Amygdala (tissue), 56 donors: ENCODE measurements at regions not wholly inside any gene's neighbourhood (a gene's known extent, or its start where the extent isn't known, plus 50 kb on each side); places are given as distances from the start of the nearest gene placed in this dataset.
"Not testable (repeated sequence)": the region's sequence is repeated elsewhere in the genome, so short reads cannot be mapped to it uniquely, and the experiment has no call there.

Experiments used
- DNase-seq, 56 donors: peaks; one replicate each; lab custom pipeline; 2025; lab: John Stamatoyannopoulos, UW

DNA sequence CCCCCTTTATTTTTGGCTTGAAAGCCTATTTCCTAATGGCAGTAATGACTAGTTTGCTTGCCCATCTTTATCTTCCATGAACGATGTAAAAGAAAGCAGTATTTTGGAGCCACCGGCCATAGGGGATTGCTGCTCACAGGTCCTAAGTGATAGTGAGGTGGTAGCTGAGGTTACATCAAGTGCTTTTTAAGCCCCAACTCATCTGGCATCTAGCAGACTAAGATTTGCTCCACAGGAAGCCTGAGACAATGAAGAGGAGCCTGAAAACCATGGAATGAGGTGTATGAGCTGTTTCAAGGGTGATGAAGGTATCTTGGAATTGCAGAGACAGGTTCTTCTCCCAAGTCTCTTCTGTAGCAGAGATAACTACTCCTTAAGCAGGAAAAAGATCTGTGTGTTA lies 496.3 kb downstream of the XPNPEP1 start:
- no peak for DNase-seq

DNA sequence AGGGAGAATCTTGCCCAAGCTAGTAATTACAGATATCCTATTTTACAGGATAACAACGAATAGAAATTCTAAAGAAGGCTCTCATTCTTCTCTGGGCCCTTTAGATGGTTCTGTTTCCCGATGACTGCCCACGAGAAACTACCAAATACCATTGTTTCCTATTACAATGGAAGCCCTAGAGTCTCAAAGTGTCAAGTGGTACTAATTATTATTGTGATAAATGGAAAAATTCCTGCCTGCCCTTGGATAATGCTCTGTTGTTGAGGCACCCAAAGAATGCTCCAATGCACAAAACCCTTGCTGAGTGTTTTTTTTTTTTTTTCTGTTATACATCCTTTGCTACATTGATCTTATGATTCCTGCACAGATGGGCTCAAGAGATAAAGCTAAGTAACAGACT lies 504.5 kb downstream of the XPNPEP1 start:
- no peak for DNase-seq

DNA sequence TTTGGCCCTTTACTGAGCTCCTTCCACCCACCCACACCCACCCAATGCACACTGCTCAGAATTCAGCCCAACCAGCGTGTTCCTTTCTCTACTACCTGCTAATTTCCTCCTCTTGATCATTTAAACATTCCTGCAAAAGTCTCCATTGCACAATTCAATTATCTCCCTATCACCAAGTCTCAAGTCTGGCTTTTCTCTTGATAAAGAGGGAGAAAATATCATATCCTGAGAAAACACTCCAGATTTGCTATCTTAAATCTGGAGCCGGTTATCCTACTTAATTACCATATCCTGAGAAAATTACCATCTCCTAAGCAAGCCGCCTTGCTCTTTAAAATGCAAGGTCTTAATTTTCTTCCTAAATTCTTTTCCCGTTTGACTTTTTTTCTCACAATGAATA lies 505.5 kb downstream of the XPNPEP1 start:
- no peak for DNase-seq

DNA sequence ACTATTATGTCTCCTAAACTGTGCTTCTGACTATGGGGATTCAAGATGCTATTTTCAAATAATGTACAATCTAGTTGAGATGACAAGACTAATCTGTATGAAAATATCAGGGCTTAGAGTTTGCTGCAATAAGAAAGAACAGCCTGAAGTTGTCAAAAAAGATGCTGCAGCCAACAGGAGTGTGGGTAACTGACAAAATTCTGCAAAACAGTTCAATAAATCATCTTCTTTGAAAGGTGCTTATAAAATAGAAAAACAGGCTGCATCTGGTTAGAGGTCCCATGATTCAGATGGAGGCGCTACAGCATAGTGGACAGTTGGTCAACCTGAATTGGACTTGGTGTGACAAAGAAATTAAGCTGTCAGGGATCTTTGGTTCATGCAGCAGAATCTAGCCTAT lies 511.0 kb downstream of the XPNPEP1 start:
- no peak for DNase-seq

DNA sequence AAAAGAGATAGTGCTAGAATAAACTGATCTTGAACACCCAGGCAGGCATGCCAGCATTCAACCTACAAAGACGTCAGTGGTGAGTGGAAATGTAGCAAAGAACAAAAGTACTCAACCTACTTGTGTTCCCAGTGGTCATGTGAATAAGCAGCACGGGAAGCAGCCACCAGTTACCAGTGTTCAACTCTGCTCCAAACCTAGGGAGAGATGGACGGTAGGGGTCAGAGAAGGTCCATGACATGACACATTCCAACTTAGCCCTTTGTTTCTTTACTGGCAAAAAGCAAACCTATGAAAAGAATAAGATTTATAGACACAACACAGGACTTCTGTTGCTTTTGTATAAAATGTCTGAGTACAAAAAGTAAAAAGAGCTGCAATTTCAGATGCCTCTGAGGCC lies 511.4 kb downstream of the XPNPEP1 start:
- DNase-seq: peak in 4 of 56 donors; percentile 2 to 18 (median 6)

DNA sequence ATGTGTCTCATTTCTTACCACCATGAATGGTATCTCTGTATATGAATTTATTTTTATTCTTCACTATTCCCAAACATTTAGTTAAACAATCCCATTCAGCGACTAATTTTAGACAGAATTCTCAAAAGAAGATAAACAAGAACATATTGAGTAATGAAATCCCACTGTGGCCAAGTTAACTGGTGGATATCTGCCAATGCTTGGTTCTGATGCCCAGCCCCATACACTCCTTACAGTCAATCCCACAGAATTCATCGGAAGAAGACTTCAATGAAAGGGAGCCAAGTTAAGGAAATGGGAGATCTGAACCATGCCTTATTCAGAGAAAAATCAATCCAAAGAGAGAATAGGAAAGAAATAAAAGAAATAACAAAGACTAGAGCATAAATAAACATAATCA lies 518.0 kb downstream of the XPNPEP1 start:
- no peak for DNase-seq

DNA sequence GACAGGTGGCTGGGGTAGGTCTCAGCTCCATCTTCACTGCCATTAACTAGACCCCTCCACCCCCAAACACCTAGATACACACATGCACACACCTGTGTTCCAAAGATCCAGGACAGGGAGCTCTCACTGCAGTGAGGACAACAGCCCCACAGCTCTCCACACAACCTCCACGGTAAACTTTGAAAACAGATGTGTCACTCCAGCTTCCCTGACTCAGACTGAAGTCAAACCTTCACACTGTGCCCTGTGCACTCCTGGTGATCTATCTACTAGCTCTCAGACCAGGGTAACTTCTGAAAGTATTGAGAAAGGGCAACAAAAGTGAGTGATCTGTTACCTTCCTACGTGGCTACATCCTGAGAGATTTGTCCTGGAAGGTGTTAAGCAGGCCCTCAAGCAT lies 519.8 kb downstream of the XPNPEP1 start:
- DNase-seq: no peak

DNA sequence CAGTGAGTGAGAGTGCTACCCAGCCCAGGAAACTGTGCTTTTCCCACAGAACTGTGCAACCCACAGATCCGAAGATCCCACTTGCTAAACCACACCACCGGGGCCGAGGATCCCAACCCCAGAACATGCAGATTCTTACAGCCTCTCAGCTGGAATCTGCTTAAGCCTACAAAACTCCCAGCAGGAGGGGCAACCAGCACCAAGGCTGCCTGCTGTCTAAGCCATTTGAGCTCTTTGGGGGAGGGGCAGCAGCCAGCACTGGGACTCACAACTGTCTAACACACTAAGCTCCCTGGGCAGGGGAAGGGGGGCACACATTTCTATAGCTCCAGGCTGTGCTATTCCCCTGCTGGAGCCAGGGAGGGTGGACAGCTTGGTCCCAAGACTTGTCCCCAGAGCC lies 529.9 kb downstream of the XPNPEP1 start:
- DNase-seq: no peak

DNA sequence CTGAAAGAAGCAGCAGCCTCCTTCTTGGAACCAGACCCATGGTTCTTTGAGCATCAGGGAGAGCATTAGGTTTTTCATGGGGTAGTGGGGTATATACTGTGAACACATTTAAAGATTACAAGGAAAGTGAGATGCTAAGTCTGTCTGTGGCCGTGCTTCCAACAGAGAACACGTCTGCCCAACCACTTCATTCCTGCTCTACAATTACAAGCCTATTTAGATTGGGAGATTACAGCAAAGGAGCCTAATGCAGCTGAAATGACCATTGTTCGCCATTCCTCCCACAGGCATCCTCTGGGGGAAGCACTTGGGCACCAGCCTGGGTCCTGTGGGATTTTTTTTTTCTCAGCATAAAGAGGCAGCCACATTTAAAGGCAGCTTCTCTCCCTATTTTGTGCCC lies 536.4 kb downstream of the XPNPEP1 start:
- no peak for DNase-seq

DNA sequence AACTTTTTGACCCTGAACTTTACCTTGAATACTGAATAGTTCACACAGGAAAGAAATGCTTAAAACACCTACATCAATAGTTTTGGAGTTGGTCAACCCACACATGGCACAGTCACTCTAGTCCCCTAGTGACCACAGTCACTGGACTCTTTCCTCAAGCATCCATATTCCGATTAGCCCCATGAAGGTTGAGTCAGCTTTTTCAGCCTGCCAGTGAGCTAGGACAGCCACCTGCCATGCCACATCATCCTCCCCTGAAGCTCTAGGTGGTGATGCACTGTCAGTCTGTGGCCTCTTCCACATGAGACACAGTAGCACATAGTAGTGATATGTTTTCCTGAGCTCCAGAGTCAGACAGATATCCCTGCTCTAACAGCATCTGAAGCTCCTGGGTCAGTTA lies 537.2 kb downstream of the XPNPEP1 start:
- no peak for DNase-seq

DNA sequence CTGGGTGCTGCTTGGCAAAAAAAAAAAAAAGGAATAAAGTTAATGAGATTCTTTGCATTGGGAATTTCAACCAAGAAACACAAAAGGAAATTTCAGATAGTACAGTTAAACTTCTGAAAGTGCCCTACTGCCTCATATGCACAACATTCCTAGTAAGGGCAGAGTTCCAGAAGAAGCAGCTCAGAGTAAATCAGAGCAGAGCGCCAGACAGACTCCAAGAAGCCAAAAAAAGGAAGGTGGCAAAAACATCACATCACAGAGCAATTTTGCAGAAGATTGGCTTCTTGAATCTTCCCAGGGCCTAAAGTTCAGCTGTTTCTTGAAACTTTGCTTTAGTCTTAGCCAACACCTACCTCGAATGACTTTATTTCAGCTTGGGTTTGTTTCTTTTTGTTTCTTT lies 544.1 kb downstream of the XPNPEP1 start:
- DNase-seq: no peak

DNA sequence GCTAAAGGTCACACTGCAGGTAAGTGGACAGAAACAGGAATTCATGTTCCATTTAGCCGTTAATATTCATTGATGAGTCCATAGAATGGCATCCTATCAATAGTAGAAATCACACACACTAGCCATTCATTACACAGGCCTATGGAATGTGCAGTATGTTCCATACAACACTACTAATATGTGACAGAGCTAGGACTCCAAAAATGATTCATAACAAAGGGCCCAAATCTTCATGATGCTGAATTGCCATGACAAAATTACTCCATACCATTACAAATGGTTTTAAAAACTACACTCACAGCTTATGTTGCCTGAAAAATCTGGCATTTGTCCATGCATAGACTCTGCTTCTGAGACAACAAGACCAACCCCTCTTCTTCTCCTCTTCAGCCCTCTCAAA lies 549.1 kb downstream of the XPNPEP1 start:
- no peak for DNase-seq

DNA sequence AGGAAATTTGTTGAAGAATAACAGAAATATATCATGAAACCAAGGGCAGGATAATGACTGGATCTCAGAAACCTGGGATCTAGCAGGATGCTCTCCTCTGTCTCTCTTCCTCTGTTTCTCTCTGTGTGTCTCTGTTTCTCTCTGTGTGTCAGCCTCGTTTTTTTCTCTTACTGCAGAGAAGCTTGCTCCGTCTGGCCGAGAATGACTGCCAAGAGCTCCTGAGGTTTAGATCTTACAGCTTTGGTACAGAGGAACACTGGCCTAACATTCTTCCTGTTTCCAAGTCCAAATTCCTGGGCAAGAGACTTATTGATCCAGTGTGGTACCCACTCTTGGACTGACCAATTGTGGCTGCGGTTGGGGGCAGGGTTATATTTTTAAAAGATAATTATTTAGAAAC lies 564.0 kb downstream of the XPNPEP1 start:
- no peak for DNase-seq

DNA sequence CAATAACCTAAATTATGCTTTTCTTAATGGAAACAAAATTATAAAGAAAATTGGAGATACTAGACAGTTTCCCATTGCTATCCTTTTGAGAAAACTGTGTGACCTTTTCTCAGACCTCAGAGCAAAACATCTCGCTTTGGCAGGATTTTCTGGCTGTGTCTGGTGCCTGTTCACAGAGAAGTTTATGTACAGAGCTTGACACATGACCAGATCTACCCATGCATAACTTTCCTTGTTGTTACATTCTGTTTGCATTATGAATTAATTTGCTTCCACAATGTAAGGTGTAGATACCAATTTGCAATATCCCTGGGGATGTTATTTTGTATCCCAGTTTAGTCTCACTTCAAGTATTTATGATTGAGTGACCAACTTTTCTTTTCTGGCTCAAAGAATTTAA lies 565.0 kb downstream of the XPNPEP1 start:
- DNase-seq: no peak

DNA sequence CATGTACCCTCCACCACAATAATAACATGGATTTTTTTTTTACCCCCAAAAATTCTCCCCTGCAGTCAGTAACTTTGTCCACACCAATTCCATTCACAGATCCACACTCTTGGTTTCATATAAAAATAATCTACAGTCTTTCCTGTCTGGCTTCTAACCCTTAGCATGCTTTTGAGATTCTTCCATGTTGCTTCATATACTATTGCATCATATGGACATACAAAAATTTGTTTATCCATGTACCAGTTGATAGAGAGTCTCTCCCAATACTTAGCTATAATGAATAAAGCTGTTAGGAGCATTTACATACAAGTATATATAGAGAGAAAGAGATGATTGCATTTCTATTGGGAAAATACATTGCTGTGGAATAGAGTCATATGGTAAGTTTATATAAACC lies 575.0 kb downstream of the XPNPEP1 start:
- no peak for DNase-seq

DNA sequence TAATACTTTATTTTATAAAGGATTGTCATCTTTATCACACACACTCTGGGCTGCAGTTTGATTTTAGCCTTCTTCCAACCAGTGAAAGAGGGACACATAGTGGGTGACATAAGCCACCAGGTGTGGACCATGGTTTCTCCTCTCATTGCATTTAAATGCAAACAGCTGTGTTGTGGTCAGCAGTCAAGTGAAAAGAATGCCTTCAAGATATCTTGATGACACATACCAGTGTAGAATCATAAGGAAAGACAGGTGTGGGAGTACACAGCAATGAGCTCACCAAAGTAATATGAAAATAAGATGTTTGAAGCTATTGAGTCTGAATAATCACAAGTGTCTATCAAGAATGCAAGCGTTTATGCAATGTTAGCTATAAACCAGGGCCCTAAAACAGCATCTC lies 580.0 kb downstream of the XPNPEP1 start:
- DNase-seq: no peak

DNA sequence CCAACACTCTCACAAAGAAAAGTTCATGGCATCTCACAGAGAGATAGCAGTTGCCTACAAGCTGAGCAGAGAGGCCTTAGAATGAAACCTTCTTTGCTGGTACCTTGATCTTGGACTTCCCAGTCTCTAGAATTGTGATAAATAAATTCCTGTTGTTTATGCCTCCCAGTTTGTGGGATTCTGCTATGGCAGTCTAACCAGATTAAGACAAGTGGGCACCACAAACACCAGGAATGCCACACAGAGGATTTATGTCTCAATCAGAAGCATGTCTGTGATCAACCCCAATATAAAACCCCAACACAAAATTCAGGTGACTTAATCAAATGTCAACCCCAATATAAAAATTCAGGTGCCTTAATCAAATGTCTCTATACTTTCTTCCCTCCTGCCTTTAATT lies 581.3 kb downstream of the XPNPEP1 start:
- no peak for DNase-seq

DNA sequence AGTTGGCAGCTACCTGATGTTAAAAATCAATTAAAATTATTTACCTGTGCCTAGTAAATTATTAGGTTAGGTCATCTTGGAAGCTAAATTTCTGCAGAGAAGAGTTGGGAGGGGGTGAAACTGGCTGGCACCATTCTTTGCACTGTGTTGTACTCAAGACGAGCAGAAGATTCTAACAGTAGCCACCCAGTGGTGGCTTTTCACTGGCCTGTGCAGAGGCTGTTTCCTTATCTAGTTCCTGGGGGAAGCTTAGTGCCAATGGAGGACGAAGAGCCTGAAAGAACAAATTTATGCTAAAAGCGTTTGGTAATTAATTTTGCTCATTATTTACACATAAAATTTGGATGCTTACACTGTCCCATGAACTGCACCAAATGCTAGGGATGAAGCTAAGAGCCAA lies 595.3 kb downstream of the XPNPEP1 start:
- DNase-seq: no peak

DNA sequence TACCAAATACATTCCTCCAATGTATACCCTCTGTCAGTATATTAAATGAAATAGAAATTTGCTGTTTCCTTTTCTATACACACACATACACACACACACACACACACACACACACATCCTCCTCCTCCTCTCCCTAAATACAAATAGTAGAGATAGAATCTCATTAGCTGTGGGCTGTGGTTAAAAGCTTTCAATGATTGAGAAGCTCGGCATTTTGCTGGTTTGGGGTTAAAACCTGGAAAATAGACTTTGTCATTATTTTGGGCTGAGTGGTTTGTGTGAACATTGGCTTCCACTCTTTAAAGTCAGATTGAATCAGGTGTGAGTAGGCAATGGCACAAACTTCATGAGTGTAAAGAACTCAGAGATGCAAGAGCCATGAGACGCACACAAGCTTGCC lies 596.0 kb downstream of the XPNPEP1 start:
- DNase-seq: no peak

DNA sequence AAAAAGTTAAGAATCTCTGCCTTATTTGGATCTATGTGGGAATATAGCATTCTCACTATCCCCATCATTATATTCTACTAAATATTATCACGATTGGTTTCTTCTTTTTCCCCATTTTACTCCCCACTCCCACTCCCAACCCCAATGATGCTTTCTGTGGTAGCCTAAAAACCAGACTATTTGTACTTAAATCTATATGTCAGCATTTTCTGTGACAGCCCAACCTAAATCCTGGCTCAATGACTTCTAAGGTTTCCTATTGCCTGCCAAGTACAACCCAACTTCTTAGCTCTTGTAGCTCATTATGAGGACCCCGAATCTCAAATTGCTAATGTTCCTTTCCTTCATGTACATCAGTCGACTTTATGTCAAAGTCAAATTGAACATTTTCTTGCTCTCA lies 598.6 kb downstream of the XPNPEP1 start:
- no peak for DNase-seq

DNA sequence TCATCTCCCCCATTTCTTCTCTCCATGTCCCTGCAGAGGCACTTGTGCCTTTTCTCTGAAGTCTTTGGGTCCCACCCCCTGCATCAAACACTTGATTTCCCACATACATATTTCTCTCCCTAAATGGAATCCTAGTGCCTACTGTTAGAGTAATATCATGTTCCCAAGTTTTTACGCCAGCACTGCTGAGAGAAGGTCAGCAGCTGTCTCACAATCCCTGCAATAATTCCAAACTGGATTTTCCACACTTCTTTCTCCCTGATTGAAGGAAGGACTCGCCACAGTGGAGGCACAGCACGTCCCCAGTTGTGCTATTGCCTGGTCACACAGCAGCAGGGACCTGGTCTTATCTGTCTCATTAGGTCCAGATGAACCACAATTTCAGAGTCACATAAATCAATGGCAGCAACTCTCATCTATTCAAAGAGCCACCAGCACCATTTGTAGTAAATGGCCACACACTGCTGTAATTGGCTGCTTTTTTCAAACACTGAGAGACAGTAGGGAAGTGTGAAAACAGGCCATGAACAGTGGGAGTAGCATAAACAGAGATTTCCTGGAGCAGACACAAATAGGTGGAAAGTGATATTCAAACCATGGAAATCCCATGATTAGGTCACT lies 605.5 kb downstream of the XPNPEP1 start:
- no peak for DNase-seq

DNA sequence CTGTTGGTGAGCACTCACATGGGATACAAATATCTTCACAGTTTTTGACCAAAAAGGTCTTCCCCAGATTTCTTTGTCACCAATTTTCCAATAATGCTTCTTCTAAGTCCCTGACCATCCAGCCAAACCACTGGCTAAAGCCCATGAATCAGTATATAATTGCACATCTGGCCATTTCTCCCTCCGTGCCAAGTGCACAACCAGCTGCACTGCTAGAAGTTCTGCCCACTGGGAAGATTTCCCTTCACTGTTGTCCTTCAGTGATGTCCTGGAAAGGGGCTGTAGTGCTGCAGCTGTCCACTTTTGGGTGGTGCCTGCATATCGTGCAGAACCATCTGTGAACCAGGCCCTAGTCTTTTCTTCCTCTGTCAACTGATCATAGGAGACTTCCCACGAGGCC lies 609.3 kb downstream of the XPNPEP1 start:
- not testable (repeated sequence) for DNase-seq

DNA sequence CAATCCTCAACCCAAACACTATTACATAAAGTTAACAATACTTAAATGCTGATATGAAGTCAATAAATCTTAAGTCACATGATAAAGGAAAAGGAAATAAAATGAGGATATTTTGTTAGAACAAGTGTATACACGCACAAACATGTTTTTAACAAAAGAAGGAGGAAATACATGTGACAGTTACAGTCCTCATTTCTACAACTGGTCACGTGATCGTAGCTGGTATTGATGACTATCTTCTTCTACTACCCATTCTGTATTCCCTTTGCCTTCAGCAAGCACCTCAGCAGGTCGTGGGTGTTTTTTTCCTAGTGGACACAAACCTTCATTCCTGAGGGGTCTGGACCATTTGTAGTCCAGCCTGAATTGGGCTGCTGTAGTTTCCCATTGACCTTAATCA lies 610.8 kb downstream of the XPNPEP1 start:
- DNase-seq: not testable (repeated sequence)
